ENCODE measurements at regions not wholly inside any gene's neighbourhood (a gene's known extent, or its start where the extent isn't known, plus 50 kb on each side); places are given as distances from the start of the nearest gene placed in this dataset.

DNA sequence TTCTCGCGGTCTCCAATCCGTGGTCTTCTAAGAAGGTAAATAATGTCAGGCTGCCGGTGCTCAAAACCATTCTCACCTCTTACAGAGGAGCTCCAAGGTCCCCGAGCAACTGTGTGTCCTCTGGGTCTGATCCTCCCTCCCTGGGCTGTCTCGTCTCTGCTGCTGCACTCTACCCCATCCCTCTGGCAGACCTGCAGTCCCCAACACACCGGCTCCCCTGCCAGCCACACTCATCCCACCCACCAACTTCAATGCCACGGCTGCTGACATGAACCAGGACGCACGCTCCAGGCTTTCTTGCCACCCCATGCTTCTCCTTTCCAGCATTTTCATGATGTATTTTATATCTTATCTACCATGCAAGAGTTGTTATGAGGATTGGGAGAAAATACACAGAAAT lies 559.5 kb upstream of the SALL3 start:
- TF ChIP-seq, protein P1, sequence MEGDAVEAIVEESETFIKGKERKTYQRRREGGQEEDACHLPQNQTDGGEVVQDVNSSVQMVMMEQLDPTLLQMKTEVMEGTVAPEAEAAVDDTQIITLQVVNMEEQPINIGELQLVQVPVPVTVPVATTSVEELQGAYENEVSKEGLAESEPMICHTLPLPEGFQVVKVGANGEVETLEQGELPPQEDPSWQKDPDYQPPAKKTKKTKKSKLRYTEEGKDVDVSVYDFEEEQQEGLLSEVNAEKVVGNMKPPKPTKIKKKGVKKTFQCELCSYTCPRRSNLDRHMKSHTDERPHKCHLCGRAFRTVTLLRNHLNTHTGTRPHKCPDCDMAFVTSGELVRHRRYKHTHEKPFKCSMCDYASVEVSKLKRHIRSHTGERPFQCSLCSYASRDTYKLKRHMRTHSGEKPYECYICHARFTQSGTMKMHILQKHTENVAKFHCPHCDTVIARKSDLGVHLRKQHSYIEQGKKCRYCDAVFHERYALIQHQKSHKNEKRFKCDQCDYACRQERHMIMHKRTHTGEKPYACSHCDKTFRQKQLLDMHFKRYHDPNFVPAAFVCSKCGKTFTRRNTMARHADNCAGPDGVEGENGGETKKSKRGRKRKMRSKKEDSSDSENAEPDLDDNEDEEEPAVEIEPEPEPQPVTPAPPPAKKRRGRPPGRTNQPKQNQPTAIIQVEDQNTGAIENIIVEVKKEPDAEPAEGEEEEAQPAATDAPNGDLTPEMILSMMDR (IDR thresholded peaks at IDR 0.05), result no peak
- no peak for TF ChIP-seq POLR2A (IDR thresholded peaks at IDR 0.05)
- TF ChIP-seq POLR2AphosphoS5 (IDR thresholded peaks at IDR 0.05), result no peak
